ENCODE measurements at regions not wholly inside any gene's neighbourhood (a gene's known extent, or its start where the extent isn't known, plus 50 kb on each side); places are given as distances from the start of the nearest gene placed in this dataset.
"Not testable (repeated sequence)": the region's sequence is repeated elsewhere in the genome, so short reads cannot be mapped to it uniquely, and the experiment has no call there.

GRCh38 chr2:16209799-16210198 lies 269.4 kb downstream of the MYCN start:
- no peak for DNase-seq

DNA sequence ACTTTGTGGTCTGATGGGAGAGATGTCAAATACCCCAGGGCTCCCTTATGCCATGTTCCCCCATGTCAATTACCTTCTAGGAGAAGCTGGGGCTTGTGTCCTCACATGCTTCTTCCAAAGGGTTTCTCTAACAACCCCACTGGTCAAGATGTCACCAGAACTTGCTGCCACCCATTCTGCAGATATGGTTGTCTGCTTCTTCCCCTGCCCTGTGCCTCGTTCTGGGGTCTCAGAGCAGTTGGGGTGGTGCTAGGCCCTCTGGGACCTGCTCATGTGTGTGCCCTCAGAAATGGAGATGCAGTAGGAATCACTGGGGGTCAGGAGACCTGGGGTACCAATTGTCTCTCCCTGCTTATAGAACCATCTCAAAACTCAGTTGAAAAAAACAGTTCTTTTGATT lies 268.6 kb downstream of the MYCN start:
- DNase-seq, result no peak

DNA sequence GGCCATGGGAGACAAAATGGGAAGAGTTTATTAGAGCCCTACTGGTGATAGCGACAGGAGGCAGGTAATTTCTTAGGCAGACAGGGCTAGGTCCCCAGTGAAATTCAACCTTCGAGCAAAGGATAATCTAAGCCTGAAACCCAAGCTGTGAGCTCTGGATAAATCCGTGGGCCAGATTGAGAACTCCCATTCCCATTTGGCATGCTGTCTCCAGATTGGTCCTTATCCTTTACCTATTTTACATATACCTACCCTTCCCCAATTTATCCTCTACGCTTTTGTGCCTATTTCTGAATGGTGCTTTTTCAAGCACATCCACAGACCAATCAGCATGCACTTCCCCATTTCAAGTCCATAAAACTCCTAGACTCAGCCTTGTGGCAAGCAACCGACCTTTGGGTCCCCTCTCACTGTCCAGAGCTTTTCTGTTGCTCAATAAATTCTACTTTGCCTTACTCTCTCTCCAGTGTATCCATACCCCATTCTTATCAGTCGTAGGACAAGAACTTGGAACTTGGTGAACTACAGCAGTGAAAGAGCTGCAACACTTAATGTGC lies 268.0 kb downstream of the MYCN start:
- DNase-seq, result no peak

DNA sequence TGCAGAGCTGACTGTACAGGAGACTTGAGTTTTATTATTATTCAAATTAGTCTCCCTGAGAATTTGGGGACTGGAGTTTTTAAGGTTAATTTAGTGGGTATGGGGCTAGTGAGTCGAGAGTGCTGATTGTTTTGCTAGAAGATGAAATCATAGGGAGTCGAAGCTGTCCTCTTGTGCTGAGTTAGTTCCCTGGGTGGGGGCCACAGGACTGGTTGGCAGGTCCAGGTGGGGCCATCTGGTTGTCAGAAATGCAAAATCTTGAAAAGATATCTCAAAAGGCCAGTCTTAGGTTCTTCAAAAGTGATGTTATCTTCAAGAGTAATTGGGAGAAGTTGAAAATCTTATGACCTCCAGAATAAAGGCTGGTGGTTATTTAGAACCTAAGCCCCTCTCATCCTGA lies 267.3 kb downstream of the MYCN start:
- DNase-seq, result no peak

DNA sequence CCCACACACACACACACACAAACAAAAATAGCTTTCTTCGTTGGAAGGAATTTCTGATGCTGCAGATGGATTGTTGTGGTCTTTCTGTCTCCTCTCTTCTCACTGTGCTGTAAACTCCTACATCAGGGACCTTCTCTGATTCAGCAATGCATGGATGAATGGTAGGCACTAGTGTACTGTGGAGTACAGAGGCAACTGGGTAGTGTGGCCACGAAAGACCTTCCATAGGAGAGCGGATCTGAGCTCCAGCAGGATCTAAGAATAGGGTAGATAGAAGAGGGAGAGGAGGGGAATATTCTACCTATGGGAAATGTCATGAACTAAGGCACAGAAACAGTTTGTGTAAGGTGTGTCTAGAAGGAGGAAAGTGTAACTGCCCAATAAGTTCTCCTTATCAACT lies 266.8 kb downstream of the MYCN start:
- DNase-seq, result no peak

DNA sequence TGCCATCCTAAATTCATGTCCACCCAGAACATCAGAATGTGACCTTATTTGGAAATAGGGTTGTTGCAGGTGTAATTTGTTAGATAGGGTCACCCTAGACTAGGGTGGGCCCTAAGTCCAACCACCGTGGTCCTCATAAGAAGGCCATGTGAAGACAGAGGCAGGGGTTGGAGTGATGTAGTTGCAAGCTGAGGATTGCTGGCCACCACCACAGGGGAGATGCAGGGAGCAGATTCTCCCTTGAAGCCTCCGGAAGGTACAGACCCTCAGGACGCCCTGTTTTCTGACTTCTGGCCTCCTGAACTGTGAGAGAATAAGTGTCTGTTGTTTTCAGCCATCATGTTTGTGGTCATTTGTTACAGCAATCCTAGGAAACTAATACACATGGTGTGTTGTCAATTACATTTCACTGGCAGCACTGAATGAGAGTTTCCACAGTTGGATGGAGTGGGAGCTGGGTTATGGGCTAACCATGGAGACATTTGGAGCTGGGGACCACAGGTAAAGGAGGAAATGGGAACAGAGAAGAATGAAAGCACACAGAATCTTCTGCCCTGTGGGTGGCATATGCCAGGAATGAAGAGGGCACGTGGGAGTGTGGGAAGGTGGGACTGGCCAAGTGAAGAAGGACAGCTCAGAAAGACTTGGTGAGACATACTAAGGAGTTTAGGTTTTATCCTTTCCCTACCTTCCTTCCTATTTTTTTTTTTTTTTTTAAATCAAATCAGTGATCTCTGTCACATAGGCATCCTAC lies 266.0 kb downstream of the MYCN start:
- no peak for DNase-seq

DNA sequence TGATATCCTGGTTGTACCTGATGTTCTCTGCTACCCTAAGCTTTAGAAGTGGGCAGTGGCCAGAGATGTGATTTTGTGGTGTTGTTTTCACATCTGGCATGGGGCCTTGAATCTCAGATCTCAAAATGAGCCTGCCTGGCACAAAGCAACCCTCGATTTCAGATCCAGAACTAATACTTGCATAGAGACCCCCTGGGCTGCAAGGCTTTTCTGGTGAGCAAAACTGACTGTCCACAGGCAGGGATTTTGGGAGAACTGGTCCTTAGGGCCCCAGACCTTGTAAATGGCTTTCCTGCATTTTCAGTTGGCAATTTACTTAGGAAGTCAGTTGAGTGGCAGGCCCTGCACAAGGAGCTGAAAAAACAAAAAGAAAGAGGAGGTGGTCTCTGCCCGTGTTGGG lies 265.3 kb downstream of the MYCN start:
- DNase-seq, result no peak

DNA sequence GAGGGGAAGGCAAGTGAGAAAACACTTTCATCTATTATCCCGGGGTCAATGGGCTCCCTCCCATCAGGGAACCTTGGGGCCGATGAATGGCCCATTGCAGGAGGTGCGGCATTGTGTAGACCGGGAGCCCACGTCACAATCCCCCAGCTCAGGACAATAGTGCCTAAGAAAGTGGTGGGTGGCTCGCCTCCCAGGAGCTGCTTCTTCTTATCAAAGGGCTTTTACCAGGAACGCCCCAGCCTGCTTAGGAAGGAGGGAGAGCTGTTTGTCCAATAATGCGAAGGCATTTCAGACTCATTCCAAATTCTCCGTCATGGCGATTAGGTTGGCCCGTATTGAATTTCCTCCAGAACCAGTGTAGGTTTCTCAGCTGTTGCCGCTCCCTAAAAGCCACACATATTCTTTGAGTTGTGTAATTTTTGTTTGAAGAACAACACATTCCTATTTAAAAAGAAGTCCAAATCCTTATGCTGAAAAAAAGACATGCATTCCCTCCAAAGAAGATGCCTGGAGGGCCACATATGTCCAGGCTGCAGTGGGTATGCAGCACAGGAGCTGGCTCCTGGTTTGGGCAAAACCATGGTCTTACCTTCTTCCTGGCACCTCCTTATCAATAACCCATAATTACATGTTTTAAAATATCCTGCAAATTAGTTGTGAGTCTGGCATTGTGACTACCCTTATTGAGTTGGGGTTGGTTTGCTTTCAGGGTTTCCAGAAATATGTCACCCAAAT lies 264.7 kb downstream of the MYCN start:
- DNase-seq, result no peak

DNA sequence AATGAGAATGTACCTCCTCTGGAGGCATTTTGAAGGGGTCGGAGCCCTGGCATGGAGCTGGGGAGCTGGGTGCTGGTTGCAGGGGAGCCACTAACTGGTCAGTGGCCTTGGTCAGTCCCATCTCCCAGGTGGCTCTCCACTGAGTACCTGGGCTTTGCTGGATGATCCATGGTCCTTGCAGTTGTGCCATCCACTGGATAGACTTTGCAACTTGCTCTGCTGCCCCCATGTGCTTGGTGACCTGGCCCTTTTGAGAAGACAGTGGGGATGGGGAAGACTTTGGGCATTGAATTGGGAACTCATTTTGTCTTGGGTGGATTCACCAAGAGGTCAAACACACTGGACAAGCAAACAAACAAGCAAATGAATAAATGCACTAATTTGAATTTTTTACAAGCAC lies 263.9 kb downstream of the MYCN start:
- DNase-seq, result no peak

DNA sequence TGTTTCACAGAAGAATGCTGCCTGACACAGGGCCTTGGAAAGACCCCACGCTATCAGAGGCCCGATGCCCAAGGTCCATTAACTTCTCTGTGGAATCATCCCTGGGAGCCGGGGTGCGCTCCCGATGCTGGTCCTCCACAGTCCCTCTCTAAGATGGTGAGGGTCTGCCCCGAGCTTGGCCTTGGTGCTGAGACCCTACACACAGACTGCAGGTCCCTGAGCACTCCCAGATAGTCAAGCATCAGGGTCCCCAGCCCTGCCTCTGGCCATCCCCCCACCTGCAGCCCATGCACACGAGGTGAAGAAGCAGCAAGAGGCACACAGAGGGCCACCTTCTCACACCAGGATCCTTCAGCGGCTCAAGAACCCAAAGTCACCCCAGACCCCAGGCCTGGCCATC lies 263.3 kb downstream of the MYCN start:
- DNase-seq, result no peak

DNA sequence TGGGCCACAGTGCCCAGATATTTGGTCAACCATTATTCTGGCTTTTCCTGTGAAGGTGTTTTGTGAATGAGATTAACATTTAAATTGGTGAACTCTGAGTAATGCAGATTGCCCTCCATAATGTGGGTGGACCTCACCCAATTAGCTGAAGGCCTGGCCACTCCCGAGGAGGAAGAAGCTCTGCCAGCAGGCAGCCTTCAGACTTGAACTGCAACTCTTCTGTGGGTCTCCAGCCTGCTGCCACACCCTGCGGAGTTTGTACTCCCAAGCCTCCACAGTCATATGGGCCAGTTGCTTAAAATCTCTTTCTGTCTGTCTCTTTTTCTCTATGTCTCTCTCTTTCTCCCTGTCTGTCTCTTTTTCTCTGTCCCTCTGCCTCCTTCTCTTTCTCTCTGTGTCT lies 262.7 kb downstream of the MYCN start:
- DNase-seq, result no peak

DNA sequence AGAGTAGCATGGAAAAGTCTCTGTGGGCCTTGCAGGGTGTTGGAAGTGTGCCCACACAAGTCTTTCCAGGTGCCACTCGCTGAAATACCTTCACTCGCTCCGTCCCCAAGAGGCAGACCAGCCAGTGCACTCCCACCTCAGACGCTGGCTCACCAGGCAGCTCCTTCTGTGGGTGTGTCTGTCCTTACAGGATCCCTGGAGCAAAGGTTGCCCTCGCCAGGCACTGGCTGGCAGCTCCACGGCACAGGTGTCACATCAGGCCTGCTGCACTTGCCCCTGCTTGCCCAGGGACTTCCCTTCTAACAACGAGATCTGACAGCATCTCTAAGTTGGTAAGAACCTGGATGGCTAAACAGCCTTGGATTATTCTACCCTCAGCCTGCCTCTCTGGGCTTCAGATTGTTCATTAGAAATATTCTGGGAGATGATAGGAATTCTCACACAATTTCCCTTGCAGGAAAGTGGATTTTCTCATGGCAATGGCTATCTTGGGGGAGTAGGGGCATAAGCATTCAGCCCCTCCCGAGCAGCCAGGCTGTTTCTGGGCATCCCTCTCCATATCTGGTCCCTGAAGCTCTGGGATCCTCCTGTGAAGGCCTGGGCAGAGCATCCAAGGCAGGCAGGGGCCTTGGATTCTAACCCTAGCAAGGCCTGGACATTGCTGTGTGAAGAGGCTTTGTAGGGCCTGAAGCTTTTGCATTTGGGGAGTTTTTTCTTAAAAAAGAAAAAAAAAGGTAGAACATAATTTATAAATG lies 262.1 kb downstream of the MYCN start:
- DNase-seq, result no peak

DNA sequence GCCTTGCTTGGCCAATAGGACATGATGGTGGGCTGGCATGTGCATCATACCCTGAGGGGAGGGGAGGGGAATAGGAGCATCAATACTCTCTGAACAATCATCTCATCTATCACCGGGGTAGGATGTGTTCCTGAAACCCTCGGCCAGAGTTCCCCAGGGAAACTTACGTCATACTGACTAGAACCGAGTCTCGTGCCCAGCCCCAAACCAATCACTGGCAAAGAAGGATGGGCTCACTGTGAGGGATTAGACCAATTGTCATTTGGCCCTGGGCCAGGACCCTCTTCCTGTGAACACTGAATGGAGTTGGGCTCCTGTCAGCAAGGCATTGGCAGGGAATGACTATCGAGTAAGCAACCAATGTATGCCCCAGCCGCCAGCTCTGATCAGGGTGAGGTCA lies 261.5 kb downstream of the MYCN start:
- no peak for DNase-seq

- DNase-seq, result no peak
Observed at GRCh38 chr2:16200554-16201193, 260.3 kb downstream of the MYCN start.

DNA sequence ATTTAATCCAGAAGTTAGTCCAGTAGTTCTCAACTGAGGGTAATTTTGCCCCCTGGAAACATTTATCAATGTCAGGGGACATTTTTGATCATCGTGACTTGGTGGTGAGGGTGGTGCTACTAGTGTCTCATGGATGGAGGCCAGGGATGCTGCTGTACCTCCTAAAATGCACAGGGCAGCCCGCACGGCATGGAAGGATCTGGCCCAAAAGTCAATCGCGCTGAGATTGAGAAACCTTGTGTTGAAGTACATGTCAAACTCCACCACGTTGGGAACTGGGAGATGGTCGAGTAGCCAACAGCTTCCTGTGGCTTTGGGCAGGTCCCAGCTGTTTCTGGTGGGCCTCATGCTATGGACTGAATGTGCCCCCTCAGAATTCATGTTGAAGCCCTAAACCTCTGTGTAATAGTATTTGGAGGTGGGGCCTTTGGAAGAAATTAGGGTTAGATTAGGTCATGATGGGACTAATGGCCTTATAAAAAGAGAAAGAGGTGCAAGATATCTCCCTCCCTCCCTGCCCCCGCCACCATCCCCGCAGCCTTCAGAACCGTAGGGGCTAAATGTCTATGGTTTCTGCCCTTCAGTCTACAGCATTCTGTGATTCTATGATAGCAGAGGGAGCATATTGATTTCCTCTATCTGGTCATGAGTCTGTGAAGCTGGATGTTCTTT lies 259.7 kb downstream of the MYCN start:
- no peak for DNase-seq

GRCh38 chr2:16199241-16199640 lies 258.9 kb downstream of the MYCN start:
- not testable (repeated sequence) for DNase-seq

DNA sequence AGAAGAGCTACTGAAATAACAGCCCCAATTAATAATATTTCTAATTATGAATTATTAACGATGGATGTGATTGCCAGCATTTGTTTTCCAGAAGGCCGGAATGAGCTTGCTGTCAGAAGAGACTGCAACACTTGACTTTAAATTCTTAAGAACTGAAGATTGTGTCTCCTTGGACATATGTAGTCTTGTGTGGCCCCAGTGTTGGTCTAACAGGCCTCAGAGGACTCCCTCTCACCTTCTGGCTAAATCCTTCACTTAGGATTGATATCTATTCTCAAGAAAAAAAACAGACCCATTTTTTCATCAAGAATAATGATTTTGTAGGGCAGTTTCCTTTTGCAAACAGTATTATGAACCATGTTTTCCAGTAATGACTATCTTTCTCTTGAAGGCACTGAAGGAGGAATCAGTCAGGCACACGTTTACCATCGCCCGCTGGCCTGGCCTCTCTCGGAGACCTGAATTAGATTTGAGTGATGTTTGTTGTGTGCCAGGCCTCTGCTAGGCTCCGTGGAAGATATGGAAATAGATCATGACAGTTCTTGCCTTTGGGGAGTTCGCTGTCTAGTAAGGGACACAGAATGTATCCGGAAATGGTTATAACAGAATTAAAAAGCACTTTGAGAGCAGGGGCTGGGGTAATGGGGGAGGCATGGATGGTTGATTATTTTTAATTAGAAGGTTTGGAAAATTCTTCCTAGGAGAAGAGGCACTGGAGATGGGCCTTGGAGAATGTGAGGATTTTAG lies 258.0 kb downstream of the MYCN start:
- no peak for DNase-seq

GRCh38 chr2:16197504-16198147 lies 257.3 kb downstream of the MYCN start:
- DNase-seq, result no peak

DNA sequence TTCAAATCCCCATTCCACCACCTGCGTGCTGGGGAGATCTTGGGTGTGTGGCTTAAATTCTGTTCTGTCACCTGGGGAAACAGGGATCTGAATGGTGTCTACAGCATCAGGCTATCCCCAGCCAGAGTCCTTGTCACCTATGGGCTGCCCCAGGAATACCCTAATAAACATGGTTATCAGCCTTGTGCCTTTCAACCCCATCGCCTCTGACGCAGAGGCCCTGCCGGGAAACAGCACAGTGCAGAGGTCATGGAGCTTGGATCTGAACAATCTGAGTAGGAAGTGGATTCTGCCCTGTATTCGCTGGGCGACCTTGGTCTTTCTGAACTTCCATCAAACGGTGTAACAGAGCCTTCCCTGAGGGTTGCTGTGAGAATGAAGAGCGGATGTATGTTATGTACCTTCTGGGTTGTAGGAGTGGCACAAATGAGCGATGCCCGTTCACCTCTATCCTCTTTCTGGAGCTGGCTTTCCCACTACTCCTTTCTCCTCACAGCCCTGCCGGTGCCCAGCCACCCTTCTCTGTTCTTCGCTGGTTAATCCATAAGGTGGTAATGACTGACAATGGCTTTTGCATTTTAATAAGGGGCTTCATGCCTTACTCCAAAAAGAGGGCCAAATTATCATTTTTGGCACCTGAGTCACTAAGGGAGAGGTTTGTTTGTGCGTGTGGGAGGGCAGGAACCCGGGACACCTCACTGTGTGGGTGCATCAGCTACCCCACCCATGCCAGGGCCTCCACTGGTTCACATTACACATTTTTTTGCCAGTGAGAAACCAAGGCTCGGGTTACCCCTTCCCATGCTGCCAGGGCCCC lies 256.5 kb downstream of the MYCN start:
- DNase-seq, result no peak

GRCh38 chr2:16195681-16196070 lies 255.3 kb downstream of the MYCN start:
- no peak for DNase-seq

Measured in CD4-positive, alpha-beta T cell treated with Interleukin-10 for 1 hour (primary cell).